ENCODE measurements at regions not wholly inside any gene's neighbourhood (a gene's known extent, or its start where the extent isn't known, plus 50 kb on each side); places are given as distances from the start of the nearest gene placed in this dataset.

DNA sequence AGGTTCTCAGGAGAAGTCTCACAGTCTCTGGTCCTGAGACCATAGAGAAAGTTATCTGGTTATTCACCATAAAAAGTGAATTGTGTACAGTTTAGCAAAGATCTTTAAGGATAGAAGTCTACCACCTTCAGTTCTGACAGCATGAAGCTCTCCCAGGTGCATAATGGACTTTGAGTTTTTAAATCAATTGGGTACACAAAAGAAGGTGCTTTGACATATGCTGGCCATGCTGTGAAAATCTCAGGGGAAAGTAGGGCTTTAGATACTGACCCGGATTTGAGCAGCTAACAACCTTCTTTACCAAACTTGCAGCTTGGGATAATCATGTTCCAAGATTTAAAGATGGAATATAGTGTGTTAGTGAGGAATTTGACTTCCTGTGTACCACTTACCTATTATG lies 264.2 kb downstream of the ZSWIM6 start:
- no peak for TF ChIP-seq GATA2 (IDR thresholded peaks at IDR 0.05; ENCODE audit: low read depth, low read length)
- TF ChIP-seq GATA3 (IDR thresholded peaks at IDR 0.05; ENCODE audit: low read depth, low read length): no peak

DNA sequence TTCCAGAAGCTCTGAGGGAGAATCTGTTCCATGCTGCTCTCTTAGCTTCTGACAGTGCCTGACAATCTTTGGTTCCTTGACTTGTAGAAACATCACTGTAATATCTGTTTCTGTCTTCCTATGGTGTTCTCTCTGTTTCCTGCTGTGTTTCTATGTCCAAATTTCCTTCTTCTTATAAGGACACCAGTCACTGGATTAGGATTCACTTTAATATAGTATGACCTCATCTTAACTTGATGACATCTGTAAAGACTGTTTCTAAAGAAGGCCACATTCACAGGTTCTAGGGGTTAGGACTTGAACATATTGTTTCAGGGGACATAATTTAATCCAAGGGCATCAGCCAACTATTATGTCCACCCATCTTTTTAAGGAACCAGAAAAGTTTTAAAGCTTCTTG lies 265.6 kb downstream of the ZSWIM6 start:
- TF ChIP-seq GATA3 (IDR thresholded peaks at IDR 0.05; ENCODE audit: low read depth, low read length) (no peak), GATA2 (IDR thresholded peaks at IDR 0.05; ENCODE audit: low read depth, low read length) (no peak)

DNA sequence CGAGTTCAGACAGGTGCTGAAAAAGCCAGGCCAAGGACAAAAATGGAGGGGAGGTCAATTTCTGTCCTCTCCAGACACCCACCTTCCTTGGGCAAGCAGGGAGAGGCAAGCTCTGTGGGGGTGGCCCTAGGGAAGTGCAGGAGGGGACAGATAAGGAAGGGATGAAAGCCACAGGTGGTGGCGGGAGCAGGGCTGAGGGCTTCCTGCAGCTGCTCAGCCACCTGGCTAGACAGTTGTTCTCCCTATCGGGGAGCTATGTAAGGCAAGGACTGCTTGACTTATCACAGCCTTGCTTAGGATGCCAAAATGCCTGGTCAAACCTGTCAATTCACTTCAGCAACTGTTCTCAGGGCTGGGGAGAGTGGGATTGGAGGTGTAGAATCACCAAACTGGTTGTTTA lies 266.1 kb downstream of the ZSWIM6 start:
- TF ChIP-seq GATA3 (IDR thresholded peaks at IDR 0.05; ENCODE audit: low read depth, low read length) (no peak), GATA2 (IDR thresholded peaks at IDR 0.05; ENCODE audit: low read depth, low read length) (no peak)

DNA sequence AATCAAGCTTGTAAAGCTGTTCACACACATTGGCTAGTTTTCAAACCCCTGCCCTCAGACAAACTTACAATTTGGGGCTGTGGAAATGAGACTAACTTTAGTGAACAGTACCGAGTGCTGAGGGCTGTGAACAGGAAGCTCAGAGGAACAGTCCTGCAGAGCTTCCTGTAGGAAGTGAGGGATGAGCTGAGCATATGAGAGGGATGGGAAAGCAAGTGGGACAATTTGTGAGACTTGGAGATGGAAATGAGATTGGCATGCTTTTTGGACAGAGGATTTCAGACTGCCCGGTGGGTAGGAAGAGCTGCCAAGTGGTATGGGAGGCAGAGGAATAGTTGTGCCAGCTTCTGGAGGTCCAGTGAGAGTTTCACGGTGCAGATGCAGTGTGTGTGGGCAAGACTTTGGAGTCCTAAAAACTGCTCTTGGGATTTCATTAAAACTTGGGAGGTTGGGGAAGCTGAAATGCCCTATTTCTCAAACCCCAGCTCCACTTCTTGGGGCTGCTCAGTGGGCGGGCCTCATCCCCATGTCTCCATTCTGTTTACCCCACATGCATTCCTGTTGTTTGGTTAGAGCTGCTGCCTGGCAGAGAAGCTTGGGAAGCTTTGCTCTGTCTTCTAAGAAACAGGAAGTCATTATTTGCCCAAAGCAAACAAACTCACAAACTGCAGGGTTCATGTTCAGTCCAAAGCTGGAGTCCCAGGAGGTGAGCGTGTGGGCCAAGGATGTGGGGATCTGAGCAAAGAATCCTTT lies 267.5 kb downstream of the ZSWIM6 start:
- TF ChIP-seq GATA2 (IDR thresholded peaks at IDR 0.05; ENCODE audit: low read depth, low read length) (no peak), GATA3 (IDR thresholded peaks at IDR 0.05; ENCODE audit: low read depth, low read length) (no peak)

DNA sequence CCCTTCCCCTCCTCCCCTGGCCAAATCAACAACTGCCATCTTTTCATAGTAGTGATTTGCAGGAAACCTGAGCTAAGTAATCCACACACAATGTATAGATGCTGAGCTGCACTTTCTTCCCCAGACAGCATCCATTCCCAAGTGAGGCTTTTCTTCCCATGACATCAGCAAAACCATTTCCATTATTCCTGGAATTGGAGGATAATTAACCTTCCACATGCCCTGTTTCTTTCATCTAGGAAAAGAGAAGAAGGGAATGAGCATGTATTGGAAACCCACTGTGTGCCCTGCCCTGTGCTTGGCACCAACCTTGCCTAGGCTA lies 268.0 kb downstream of the ZSWIM6 start:
- TF ChIP-seq GATA2 (IDR thresholded peaks at IDR 0.05; ENCODE audit: low read depth, low read length) (no peak), GATA3 (IDR thresholded peaks at IDR 0.05; ENCODE audit: low read depth, low read length) (no peak)

DNA sequence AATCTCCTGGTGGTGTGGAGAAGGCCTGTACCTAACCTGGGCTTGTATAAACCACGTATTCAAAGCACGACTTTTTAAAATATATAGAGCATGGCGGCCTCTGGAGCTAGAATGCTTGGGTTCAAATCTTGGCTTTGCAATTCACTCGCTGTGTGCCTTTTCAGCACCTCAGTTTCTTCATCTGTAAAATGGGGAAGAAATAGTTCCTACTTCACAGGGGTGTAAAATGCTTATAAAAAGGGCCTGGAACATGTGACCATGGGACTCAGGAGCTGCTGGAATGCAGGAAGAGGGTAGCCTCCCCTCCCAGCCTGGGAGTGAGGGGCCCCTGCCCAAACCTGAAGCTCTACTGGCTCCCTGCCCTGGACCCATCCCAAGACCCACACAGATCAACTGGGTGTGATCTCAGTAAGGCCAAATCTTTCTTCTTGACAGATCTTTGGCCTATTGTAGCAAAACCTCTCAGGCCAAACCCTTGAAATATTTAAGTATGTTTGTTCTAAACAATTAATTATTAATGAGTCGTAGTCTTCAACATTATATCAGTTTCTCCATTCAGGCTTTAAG lies 269.0 kb downstream of the ZSWIM6 start:
- TF ChIP-seq GATA2 (IDR thresholded peaks at IDR 0.05; ENCODE audit: low read depth, low read length) (no peak), GATA3 (IDR thresholded peaks at IDR 0.05; ENCODE audit: low read depth, low read length) (no peak)

DNA sequence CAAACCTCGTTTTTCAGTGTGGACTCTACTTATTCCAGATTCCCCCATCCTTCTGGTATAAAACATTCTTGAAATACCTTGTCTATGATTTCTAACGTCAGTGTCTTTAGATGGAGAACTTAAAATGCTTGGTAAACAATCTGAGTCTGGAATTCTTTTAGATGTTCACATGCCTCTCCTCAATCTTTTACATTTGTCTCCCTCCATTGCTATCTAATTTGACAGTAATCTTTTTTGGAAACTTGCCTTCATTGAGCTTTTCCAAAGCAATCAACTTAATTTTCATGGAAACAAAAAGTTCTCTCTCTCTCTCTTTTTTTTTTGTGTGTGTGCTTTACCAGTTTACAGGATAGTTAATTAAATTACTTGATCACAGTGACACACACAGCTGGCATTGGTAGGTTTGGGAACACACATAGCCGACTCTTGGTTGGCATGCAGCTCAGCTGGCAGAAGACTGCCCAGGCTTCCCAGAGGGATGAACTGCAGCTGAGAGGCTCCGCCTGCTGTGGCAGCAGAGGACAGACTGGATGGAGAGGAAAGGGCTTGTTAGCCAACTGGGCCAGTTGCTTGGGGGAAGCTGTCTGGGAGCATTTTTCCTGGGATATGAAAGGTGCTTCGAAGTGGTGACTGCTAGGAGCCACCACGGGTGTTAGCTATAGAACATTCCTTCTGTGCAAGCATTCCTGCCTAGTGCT lies 271.3 kb downstream of the ZSWIM6 start:
- TF ChIP-seq GATA3 (IDR thresholded peaks at IDR 0.05; ENCODE audit: low read depth, low read length) (no peak), GATA2 (IDR thresholded peaks at IDR 0.05; ENCODE audit: low read depth, low read length) (no peak)

DNA sequence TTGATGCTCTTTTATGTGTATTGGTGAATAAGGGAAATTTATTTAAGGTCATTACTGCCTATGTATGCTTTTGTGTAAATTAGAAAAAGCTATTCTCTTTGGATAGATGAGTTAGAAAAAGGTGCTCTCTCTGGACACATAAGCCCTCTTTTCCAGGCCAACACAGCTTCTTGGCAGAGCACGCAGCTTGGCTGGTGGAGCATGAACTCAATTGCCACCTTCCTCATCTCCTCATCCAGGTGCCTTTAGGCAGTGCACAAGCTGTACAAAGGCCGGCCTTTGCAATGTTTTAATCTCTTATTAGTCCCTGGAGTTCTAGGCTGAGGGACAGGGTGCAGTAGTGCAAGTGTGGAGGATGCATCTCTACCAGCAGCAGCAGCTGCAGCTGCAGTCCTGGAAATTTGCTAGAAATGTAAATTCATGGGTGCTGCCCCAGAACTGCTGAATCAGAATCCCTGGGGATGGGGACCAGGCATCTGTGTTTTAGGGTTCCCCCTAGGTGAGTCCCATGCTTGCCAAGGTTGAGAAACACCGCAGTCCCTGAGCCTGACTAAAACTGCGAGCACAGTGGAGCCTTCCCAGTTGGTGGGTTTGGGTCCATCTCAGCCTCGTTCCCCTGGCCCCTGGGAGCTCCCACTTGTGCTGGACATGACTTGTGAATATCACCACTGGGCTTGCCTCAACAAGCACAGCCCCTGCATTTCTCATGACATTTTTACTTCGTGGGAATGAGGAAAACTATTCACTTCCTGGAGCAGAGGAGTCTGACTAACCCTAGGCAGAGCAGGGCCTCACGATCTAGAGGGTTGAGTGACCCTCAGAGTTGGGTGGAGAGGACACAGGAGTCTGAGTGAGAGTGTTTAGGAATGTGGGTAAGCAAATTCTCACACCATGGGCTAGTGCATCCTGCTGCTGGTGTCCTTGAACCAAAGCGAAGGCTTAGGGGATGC lies 272.3 kb downstream of the ZSWIM6 start:
- TF ChIP-seq GATA2 (IDR thresholded peaks at IDR 0.05; ENCODE audit: low read depth, low read length) (no peak), GATA3 (IDR thresholded peaks at IDR 0.05; ENCODE audit: low read depth, low read length) (no peak)

DNA sequence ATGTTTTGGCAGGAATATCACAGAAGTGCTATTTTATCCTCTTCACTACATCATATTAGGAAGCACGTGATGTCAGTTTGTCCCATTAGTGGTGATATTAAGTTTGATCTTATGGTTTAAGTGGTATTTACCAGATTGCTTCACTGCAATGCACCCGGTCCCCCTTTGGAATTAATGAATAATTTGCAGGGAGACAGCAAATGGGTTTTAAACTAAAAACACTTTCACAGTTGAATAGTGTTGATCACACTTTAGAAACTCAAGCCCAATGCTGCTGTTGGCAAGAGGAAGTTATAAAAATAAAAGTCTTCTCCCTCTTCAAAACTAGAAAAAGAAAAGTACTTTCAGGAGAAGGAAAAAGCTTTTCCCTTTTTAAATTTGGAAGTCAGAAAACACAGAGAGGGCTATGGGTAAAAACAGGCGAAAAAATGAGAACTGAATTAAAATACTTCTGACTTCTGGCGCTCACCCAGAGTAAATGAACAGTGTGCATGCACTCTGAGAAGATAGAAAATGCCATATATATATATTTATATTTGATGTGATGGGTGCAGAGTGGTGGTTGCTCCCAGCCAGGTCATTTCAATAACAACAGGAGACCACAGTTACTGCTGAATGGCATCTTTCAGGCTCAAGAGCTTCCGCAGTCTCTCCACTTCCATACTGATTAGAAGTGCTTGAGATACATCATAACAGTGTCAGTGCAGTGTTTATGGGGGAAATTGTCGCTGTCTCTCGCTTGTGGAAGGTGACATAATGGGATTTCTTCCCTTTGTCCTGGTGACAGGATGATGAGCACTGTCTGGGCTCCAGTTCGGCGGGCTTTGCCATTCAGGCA lies 278.0 kb downstream of the ZSWIM6 start:
- TF ChIP-seq GATA2 (IDR thresholded peaks at IDR 0.05; ENCODE audit: low read depth, low read length): no peak
- TF ChIP-seq GATA3 (IDR thresholded peaks at IDR 0.05; ENCODE audit: low read depth, low read length): no peak

DNA sequence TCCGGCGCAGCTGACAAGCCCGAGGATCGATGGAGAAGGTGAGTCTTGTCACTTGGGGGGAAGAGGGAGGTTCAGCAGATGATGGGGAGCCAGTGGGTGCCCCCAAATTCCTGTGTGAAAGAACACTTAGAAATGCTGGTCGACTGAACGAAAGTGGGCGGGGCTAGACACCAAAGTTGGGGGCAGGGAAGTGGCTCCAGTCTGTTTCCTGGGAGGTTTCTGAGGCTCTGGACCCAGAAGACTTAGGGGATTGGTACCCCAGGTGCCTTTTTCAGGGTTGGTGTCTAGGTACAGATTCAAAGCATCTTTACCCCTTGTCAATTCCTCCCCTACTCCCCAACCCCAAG lies 278.6 kb downstream of the ZSWIM6 start:
- TF ChIP-seq GATA2 (IDR thresholded peaks at IDR 0.05; ENCODE audit: low read depth, low read length): no peak
- no peak for TF ChIP-seq GATA3 (IDR thresholded peaks at IDR 0.05; ENCODE audit: low read depth, low read length)

DNA sequence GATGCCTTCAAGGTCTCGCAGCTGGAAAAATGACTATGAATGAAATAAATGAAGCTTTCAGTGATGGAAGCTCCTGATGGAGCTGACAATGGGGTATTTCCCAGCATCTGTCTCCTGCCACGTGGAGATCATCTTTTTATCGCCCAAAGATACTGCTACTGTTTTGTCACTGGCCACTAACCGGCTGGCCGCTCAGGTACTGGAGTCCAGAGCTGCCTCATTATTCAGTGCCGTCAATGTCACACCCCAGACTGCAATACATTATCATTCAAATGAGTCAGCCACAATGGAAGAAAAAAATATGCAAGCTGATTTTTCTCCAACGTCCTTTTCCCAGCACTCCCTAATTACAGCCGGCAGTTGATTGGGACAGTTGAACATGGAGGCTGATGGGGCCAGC lies 280.4 kb downstream of the ZSWIM6 start:
- no peak for TF ChIP-seq GATA2 (IDR thresholded peaks at IDR 0.05; ENCODE audit: low read depth, low read length)
- TF ChIP-seq GATA3 (IDR thresholded peaks at IDR 0.05; ENCODE audit: low read depth, low read length): no peak

DNA sequence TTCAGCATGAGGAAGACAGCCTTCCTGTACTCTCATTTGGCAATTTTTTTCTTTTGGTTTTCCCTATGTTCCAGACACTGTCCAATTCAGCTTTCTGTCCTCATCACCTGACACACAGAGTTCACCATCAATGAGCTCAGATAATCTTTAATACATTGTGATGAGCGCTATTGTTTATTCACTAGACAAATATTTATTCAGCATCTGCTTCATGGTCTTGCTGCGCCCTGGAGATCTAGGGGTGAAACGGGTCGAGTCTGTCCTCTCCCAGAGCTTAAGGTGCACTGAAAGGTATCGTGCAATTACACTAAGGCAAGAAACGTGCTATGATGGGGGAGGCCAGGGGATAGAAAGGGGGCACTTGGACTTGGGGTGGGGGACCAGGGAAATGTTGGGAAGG lies 281.6 kb downstream of the ZSWIM6 start:
- TF ChIP-seq GATA3 (IDR thresholded peaks at IDR 0.05; ENCODE audit: low read depth, low read length): no peak
- no peak for TF ChIP-seq GATA2 (IDR thresholded peaks at IDR 0.05; ENCODE audit: low read depth, low read length)

DNA sequence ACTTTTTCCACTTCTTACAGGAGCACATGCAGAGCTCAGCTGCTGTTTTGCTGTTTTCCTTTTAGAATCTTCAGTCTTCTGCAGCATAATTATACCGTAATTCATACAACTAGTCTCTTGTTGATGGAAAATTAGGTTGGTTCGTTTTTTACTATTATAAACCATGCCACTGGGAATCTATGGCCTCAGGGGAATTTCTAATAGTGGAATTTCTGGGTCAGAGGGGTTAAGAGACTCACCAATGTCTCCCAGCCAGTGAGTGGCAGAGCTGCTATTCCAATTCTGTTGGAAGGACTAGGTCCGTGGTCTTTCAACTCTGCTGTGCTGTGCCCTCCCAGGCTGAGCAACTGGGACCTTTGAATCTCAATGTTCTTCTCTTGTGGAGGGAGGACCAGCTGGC lies 282.5 kb downstream of the ZSWIM6 start:
- TF ChIP-seq GATA2 (IDR thresholded peaks at IDR 0.05; ENCODE audit: low read depth, low read length) (no peak), GATA3 (IDR thresholded peaks at IDR 0.05; ENCODE audit: low read depth, low read length) (no peak)
